VCaP (cell line): ENCODE measurements at regions not wholly inside any gene's neighbourhood (a gene's known extent, or its start where the extent isn't known, plus 50 kb on each side); places are given as distances from the start of the nearest gene placed in this dataset.

ENCODE experiments used
- H3K27ac ChIP-seq: fragments of 450-650 bp; 2 replicates; pipeline ENCODE4 v1.5.1; 2017
- CTCF ChIP-seq: fragments of 450-650 bp; conservative IDR thresholded peaks from 2 replicates; pipeline ENCODE4 v1.5.1; 2017; ENCODE audit warnings: mild to moderate bottlenecking, moderate library complexity

GRCh38 chr2:22692746-22693145, 692.2 kb upstream of the KLHL29 start:
- H3K27ac ChIP-seq, result no peak overlapping the region
- no peak for TF ChIP-seq CTCF

GRCh38 chr2:22694300-22694699, 690.7 kb upstream of the KLHL29 start:
- TF ChIP-seq CTCF, result no peak
- no peak overlapping the region for H3K27ac ChIP-seq

GRCh38 chr2:22694856-22695255, 690.1 kb upstream of the KLHL29 start:
- TF ChIP-seq CTCF, result no peak
- H3K27ac ChIP-seq, result no peak overlapping the region

- no peak for TF ChIP-seq CTCF
- no peak overlapping the region for H3K27ac ChIP-seq
Measured at GRCh38 chr2:22697054-22697788, 687.8 kb upstream of the KLHL29 start.

GRCh38 chr2:22701561-22702160, 683.3 kb upstream of the KLHL29 start:
- no peak overlapping the region for H3K27ac ChIP-seq
- TF ChIP-seq CTCF, result no peak

GRCh38 chr2:22703286-22703920, 681.6 kb upstream of the KLHL29 start:
- no peak overlapping the region for H3K27ac ChIP-seq
- TF ChIP-seq CTCF, result no peak

- no peak overlapping the region for H3K27ac ChIP-seq
- no peak for TF ChIP-seq CTCF
Measured at GRCh38 chr2:22719396-22719795, 665.6 kb upstream of the KLHL29 start.
